Trophoblast cell (in vitro differentiated cells and primary cell): ENCODE measurements at regions not wholly inside any gene's neighbourhood (a gene's known extent, or its start where the extent isn't known, plus 50 kb on each side); places are given as distances from the start of the nearest gene placed in this dataset.

Experiments used
- DNase-seq, 2 donors: peaks; one replicate each; pipeline ENCODE4 v3.0.0-alpha.2; 2016
- H2AFZ ChIP-seq: 2 replicates; pipeline ENCODE4 v1.6.1; 2013; ENCODE audit warnings: low read length, moderate library complexity, mild to moderate bottlenecking; ENCODE audit not compliant: insufficient read depth, poor library complexity
- H2AK5ac ChIP-seq: 2 replicates; pipeline ENCODE4 v1.6.1; 2013; ENCODE audit warnings: mild to moderate bottlenecking, low read length
- H2BK120ac ChIP-seq: 2 replicates; pipeline ENCODE4 v1.6.1; 2013; ENCODE audit warnings: low read length, mild to moderate bottlenecking, moderate library complexity; ENCODE audit not compliant: insufficient read depth, poor library complexity
- H2BK12ac ChIP-seq: 2 replicates; pipeline ENCODE4 v1.6.1; 2013; ENCODE audit warnings: mild to moderate bottlenecking, low read length, moderate library complexity
- H2BK5ac ChIP-seq: 2 replicates; pipeline ENCODE4 v1.6.1; 2013; ENCODE audit warnings: low read length, low read depth, moderate library complexity, mild to moderate bottlenecking; ENCODE audit not compliant: poor library complexity
- H3K14ac ChIP-seq: 2 replicates; pipeline ENCODE4 v1.6.1; 2013; ENCODE audit warnings: mild to moderate bottlenecking, low read length
- H3K18ac ChIP-seq: 2 replicates; pipeline ENCODE4 v1.6.1; 2013; ENCODE audit warnings: mild to moderate bottlenecking, low read length
- H3K23ac ChIP-seq: 2 replicates; pipeline ENCODE4 v1.6.1; 2013; ENCODE audit warnings: low read length
- H3K27ac ChIP-seq: 2 replicates; pipeline ENCODE4 v1.5.1; 2013; ENCODE audit warnings: low read depth, mild to moderate bottlenecking, inconsistent platforms, low read length, moderate library complexity
- H3K27me3 ChIP-seq: 2 replicates; pipeline ENCODE4 v1.6.1; 2013; ENCODE audit warnings: inconsistent platforms, mild to moderate bottlenecking, low read length, moderate library complexity; ENCODE audit not compliant: insufficient read depth
- H3K36me3 ChIP-seq, 2 experiments: 1 replicate in 1 of 2; 2 replicates in 1 of 2; pipeline ENCODE4 v1.6.1; 2013; ENCODE audit warnings: low read length in 2 of 2, mild to moderate bottlenecking in 2 of 2, moderate library complexity in 1 of 2; ENCODE audit not compliant: insufficient read depth in 2 of 2, control insufficient read depth in 1 of 2
- H3K4ac ChIP-seq: 2 replicates; pipeline ENCODE4 v1.6.1; 2013; ENCODE audit warnings: low read depth, mild to moderate bottlenecking, low read length, moderate library complexity
- H3K4me1 ChIP-seq, 2 experiments: 1 replicate in 1 of 2; 2 replicates in 1 of 2; pipeline ENCODE4 v1.6.1; 2013; ENCODE audit warnings: low read length in 2 of 2, mild to moderate bottlenecking in 2 of 2, moderate library complexity in 1 of 2; ENCODE audit not compliant: insufficient read depth in 2 of 2, control insufficient read depth in 1 of 2
- H3K4me2 ChIP-seq: 2 replicates; pipeline ENCODE4 v1.6.1; 2013; ENCODE audit warnings: inconsistent platforms, mild to moderate bottlenecking, low read length, moderate library complexity
- H3K4me3 ChIP-seq: 2 replicates; pipeline ENCODE4 v1.5.1; 2013; ENCODE audit warnings: mild to moderate bottlenecking, low read depth, low read length, inconsistent platforms
- H3K79me1 ChIP-seq: one replicate; pipeline ENCODE4 v1.6.1; 2013; ENCODE audit warnings: low read length
- H3K79me2 ChIP-seq: 2 replicates; pipeline ENCODE4 v1.6.1; 2013; ENCODE audit warnings: low read length, mild to moderate bottlenecking; ENCODE audit not compliant: control insufficient read depth, insufficient read depth, poor library complexity
- H3K9ac ChIP-seq: 2 replicates; pipeline ENCODE4 v1.6.1; 2013; ENCODE audit warnings: mild to moderate bottlenecking, low read length
- H3K9me3 ChIP-seq: 2 replicates; pipeline ENCODE4 v1.6.1; 2013; ENCODE audit warnings: low read depth, mild to moderate bottlenecking, control low read depth, inconsistent platforms, low read length; ENCODE audit not compliant: insufficient read depth
- H4K12ac ChIP-seq: 2 replicates; pipeline ENCODE4 v1.6.1; 2013; ENCODE audit warnings: low read depth, mild to moderate bottlenecking, low read length, moderate library complexity
- H4K8ac ChIP-seq: 2 replicates; pipeline ENCODE4 v1.6.1; 2013; ENCODE audit warnings: low read depth, mild to moderate bottlenecking, low read length, moderate library complexity
- H4K91ac ChIP-seq: one replicate; pipeline ENCODE4 v1.6.1; 2013; ENCODE audit warnings: low read depth, mild to moderate bottlenecking, low read length, moderate library complexity
- WGBS: extraction: QIAGEN DNeasy Blood & Tissue Kit; methylation state at CpG from one replicate; pipeline ENCODE4 v1.1.7; 2013; ENCODE audit warnings: missing lambda C conversion rate; ENCODE audit not compliant: insufficient read length, insufficient coverage; ENCODE audit errors: extremely low coverage; 5-methylcytosine and 5-hydroxymethylcytosine counted together

DNA sequence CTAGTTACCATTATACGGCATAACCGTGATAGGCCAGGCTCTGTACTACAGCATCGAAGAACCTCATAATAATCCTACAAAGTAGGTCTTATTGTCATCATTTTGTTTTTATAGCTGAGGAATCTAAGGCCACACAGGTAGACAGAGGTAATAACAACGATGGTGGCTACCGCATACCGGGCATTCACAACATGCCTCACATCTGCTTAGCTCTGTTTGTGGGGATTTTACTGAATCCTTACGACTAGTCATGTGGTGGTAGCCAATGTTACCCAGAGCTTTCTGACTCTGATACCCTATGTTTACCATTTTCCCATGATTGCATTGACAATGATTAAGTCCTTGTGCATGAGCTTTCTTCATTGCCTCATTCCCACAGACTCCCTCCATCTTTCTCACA, 269.4 kb downstream of the TCF7L2 start:
- H3K4me2 ChIP-seq: no peak overlapping the region
- no peak overlapping the region for H3K4ac ChIP-seq
- no peak overlapping the region for H2BK120ac ChIP-seq
- no peak overlapping the region for H2BK12ac ChIP-seq
- no peaks in the 10 kb centered on the region for H3K79me2 ChIP-seq
- no peaks in the 10 kb centered on the region for H3K27me3 ChIP-seq
- no peak overlapping the region for H2AK5ac ChIP-seq
- no peak overlapping the region for H3K23ac ChIP-seq
- no peak overlapping the region for H3K4me3 ChIP-seq
- H3K18ac ChIP-seq: no peak overlapping the region
- WGBS: no CpG with 5 or more reads among the region's 7 CpGs
- no peak overlapping the region for H2BK5ac ChIP-seq
- H4K91ac ChIP-seq: no peak overlapping the region
- no peak overlapping the region for H3K14ac ChIP-seq
- peak; percentile 38 to 74 for DNase-seq
- no peak overlapping the region for H3K27ac ChIP-seq
- no peak overlapping the region for H4K12ac ChIP-seq
- H4K8ac ChIP-seq: no peak overlapping the region
- H3K4me1 ChIP-seq: peaks cover 11 to 14% of the 10 kb centered on the region in 2 experiments
- no peak overlapping the region for H3K9ac ChIP-seq
- H2AFZ ChIP-seq: no peak overlapping the region
- no peaks in the 10 kb centered on the region for H3K9me3 ChIP-seq
- no peaks in the 10 kb centered on the region for H3K36me3 ChIP-seq
- H3K79me1 ChIP-seq: peaks cover 3% of the 10 kb centered on the region

DNA sequence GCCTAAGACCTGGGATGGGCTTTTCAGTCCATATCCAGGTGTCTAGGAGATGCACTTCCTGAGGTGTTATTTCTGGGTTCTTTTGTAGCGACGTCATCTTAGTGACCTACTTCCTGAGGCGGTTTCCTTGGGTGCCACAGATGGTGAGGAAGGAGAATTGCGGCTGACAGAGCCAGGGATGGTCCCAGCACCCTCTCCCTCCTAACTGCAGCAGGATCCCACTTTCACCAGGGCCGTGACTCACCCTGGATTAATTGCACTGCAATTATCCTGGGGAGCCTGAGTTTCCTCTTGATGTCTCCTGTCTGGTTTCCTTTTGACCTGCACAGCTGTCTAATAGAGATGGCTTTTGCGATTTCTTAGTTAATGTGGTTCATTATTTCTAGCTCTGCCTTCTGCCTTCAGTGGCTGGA, 271.7 kb downstream of the TCF7L2 start:
- WGBS: no CpG with 5 or more reads among the region's 6 CpGs
- H3K9me3 ChIP-seq: no peaks in the 10 kb centered on the region
- no peak overlapping the region for H3K23ac ChIP-seq
- H3K4me3 ChIP-seq: no peak overlapping the region
- H2AK5ac ChIP-seq: no peak overlapping the region
- H4K91ac ChIP-seq: no peak overlapping the region
- no peak overlapping the region for H2AFZ ChIP-seq
- H3K18ac ChIP-seq: no peak overlapping the region
- H3K4me2 ChIP-seq: no peak overlapping the region
- peak overlapping the region; percentile 4 for H4K8ac ChIP-seq
- H4K12ac ChIP-seq: no peak overlapping the region
- peaks cover 3% of the 10 kb centered on the region for H3K79me1 ChIP-seq
- peak overlapping the region; percentile 19 for H3K27ac ChIP-seq
- H2BK12ac ChIP-seq: peak overlapping the region; percentile 12
- DNase-seq: peak in 1 of 2 donors; percentile 54
- H3K9ac ChIP-seq: no peak overlapping the region
- peak overlapping the region; percentile 9 for H2BK5ac ChIP-seq
- H3K36me3 ChIP-seq: no peaks in the 10 kb centered on the region
- peak overlapping the region; percentile 20 for H3K14ac ChIP-seq
- H3K4ac ChIP-seq: no peak overlapping the region
- H3K79me2 ChIP-seq: no peaks in the 10 kb centered on the region
- no peaks in the 10 kb centered on the region for H3K27me3 ChIP-seq
- H3K4me1 ChIP-seq: peaks cover 11 to 14% of the 10 kb centered on the region in 2 experiments
- peak overlapping the region; percentile 23 for H2BK120ac ChIP-seq

- no peak overlapping the region for H3K4ac ChIP-seq
- H2AFZ ChIP-seq: no peak overlapping the region
- WGBS: no CpG with 5 or more reads among the region's 12 CpGs
- H3K27ac ChIP-seq: peak overlapping the region; percentile 19
- peaks cover 11 to 14% of the 10 kb centered on the region in 2 experiments for H3K4me1 ChIP-seq
- no peak overlapping the region for H2AK5ac ChIP-seq
- H4K8ac ChIP-seq: no peak overlapping the region
- peak overlapping the region; percentile 9 for H2BK5ac ChIP-seq
- no peaks in the 10 kb centered on the region for H3K79me2 ChIP-seq
- H3K79me1 ChIP-seq: peaks cover 3% of the 10 kb centered on the region
- peak overlapping the region; percentile 23 for H2BK120ac ChIP-seq
- no peak overlapping the region for H3K18ac ChIP-seq
- no peaks in the 10 kb centered on the region for H3K9me3 ChIP-seq
- peak overlapping the region; percentile 12 for H2BK12ac ChIP-seq
- DNase-seq: no peak
- H3K36me3 ChIP-seq: no peaks in the 10 kb centered on the region
- no peaks in the 10 kb centered on the region for H3K27me3 ChIP-seq
- peak overlapping the region; percentile 20 for H3K14ac ChIP-seq
- H3K4me3 ChIP-seq: no peak overlapping the region
- no peak overlapping the region for H3K23ac ChIP-seq
- no peak overlapping the region for H3K9ac ChIP-seq
- H4K91ac ChIP-seq: no peak overlapping the region
- H3K4me2 ChIP-seq: peak overlapping the region; percentile 3
- H4K12ac ChIP-seq: no peak overlapping the region
Measured at GRCh38 chr10:113222207-113222606, 272.2 kb downstream of the TCF7L2 start.

GRCh38 chr10:113225364-113225763, 275.3 kb downstream of the TCF7L2 start:
- Histone ChIP-seq H3K27ac (no peak overlapping the region), H2BK5ac (no peak overlapping the region), H3K36me3 (no peaks in the 10 kb centered on the region), H3K4me1 (peaks cover 14 to 16% of the 10 kb centered on the region in 2 experiments), H3K4me3 (no peak overlapping the region), H3K27me3 (no peaks in the 10 kb centered on the region), H2AK5ac (no peak overlapping the region), H2AFZ (no peak overlapping the region), H2BK120ac (no peak overlapping the region), H3K79me1 (peaks cover 5% of the 10 kb centered on the region), H3K18ac (no peak overlapping the region), H3K4ac (no peak overlapping the region), H2BK12ac (no peak overlapping the region), H4K91ac (no peak overlapping the region), H3K9ac (no peak overlapping the region), H4K12ac (no peak overlapping the region), H3K4me2 (no peak overlapping the region), H3K9me3 (no peaks in the 10 kb centered on the region), H3K79me2 (no peaks in the 10 kb centered on the region), H3K23ac (no peak overlapping the region), H3K14ac (no peak overlapping the region), H4K8ac (no peak overlapping the region)
- WGBS: no CpG with 5 or more reads among the region's 2 CpGs
- no peak for DNase-seq
